ENCODE measurements at regions not wholly inside any gene's neighbourhood (a gene's known extent, or its start where the extent isn't known, plus 50 kb on each side); places are given as distances from the start of the nearest gene placed in this dataset.

DNA sequence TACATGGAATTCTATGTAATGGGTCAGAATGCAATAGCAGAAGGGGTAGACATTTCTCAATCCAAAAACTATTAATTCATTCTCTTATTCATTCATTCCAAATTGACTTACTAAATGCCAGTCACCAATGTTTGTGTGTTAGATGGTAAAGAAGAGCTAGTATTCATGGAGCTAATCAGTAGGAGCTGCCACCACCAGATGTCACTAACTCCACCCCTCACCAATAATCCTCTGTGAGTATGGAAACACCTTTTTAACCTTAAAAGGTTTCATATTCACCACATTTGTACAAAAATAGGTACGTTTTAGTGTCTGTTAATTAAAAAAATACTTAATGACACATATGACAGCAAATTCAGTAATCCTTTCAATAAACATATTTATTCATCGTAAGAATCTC, 131.8 kb upstream of the PKN2 start:
- peak; percentile 25; the same call in 1 of the 2 replicates for TF ChIP-seq CTCF (conservative IDR thresholded peaks at IDR 0.05)
- no peak for TF ChIP-seq ZFX (IDR thresholded peaks at IDR 0.05)

All from C4-2B (cell line).